Karpas-422 (cell line): ENCODE measurements at regions not wholly inside any gene's neighbourhood (a gene's known extent, or its start where the extent isn't known, plus 50 kb on each side); places are given as distances from the start of the nearest gene placed in this dataset.
"Not testable (repeated sequence)": the region's sequence is repeated elsewhere in the genome, so short reads cannot be mapped to it uniquely, and the experiment has no call there.

Experiments
- DNase-seq: peaks from one replicate; pipeline ENCODE4 v3.0.0-alpha.2; 2015
- H2AFZ ChIP-seq: fragments of 200-600 bp; sonication (generic); 2 replicates; pipeline ENCODE4 v1.6.1; 2014; ENCODE audit warnings: antibody characterized with exemption, low read length, mixed read lengths
- H3K27ac ChIP-seq: fragments of 200-600 bp; sonication (generic); 2 replicates; pipeline ENCODE4 v1.5.1; 2014; ENCODE audit warnings: mild to moderate bottlenecking, low read length, moderate library complexity
- H3K27me3 ChIP-seq: fragments of 200-600 bp; sonication (generic); 2 replicates; pipeline ENCODE4 v1.6.1; 2014; ENCODE audit warnings: low read length, mixed read lengths
- H3K36me3 ChIP-seq: fragments of 200-600 bp; sonication (generic); 2 replicates; pipeline ENCODE4 v1.6.1; 2014; ENCODE audit warnings: low read length, mixed read lengths; ENCODE audit not compliant: insufficient read depth
- H3K4me1 ChIP-seq: fragments of 200-600 bp; sonication (generic); 2 replicates; pipeline ENCODE4 v1.6.1; 2014; ENCODE audit warnings: mild to moderate bottlenecking, low read length, mixed read lengths
- H3K4me2 ChIP-seq: fragments of 200-600 bp; sonication (generic); 2 replicates; pipeline ENCODE4 v1.6.1; 2014; ENCODE audit warnings: low read length, low read depth, mild to moderate bottlenecking; ENCODE audit not compliant: poor library complexity, severe bottlenecking
- H3K4me3 ChIP-seq: fragments of 200-600 bp; sonication (generic); 2 replicates; pipeline ENCODE4 v1.5.1; 2014; ENCODE audit warnings: mild to moderate bottlenecking, antibody characterized with exemption, low read length, mixed read lengths
- H3K79me2 ChIP-seq: fragments of 200-600 bp; sonication (generic); 2 replicates; pipeline ENCODE4 v1.6.1; 2014; ENCODE audit warnings: mild to moderate bottlenecking, low read length, mixed read lengths
- H3K9ac ChIP-seq: fragments of 200-600 bp; sonication (generic); 2 replicates; pipeline ENCODE4 v1.6.0; 2014; ENCODE audit warnings: low read length
- H3K9me2 ChIP-seq: fragments of 200-600 bp; sonication (generic), shearing (Covaris generic); replicated peaks from 2 replicates; pipeline ENCODE4 v1.6.0; 2014; ENCODE audit warnings: mild to moderate bottlenecking, low read length, moderate library complexity; ENCODE audit not compliant: insufficient read depth
- H3K9me3 ChIP-seq: fragments of 300-700, 200-600 bp; sonication (generic); 2 replicates; pipeline ENCODE4 v1.6.1; 2014; ENCODE audit warnings: low read length, mixed read lengths
- H4K20me1 ChIP-seq: fragments of 200-600 bp; sonication (generic); 2 replicates; pipeline ENCODE4 v1.6.1; 2014; ENCODE audit warnings: mild to moderate bottlenecking, antibody characterized with exemption, low read length, low read depth; ENCODE audit not compliant: insufficient read depth

DNA sequence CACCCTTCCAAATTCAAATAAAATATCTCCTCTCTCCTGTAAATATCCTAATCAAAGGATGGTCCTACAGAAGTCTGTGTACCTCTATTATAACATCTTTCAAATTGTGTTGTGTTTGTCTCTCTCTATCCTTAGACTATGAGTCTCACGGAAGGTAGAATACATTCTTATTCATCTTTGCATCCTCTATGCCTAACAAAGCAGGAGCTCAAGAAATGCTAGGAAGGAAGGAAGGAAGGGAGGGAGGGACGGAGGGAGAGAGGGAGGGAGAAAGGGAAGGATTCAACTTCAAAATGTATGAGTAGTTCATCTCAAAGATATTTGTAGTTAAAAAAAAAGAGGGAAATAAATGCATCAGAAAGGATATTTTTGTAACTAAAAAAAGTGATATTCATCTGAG is 150.0 kb downstream of the RTP4 start:
- Histone ChIP-seq H2AFZ (peak overlapping the region; percentile 68), H3K36me3 (no peaks in the 10 kb centered on the region), H3K9ac (peak overlapping the region; percentile 35; the same call in 1 of the 2 replicates), H3K4me1 (peaks cover 37% of the 10 kb centered on the region), H3K27ac (peak overlapping the region; percentile 22; the same call in 1 of the 2 replicates), H3K79me2 (no peaks in the 10 kb centered on the region), H3K27me3 (no peaks in the 10 kb centered on the region), H3K4me3 (peak overlapping the region; percentile 37), H4K20me1 (no peaks in the 10 kb centered on the region), H3K4me2 (peak overlapping the region; percentile 62), H3K9me3 (no peaks in the 10 kb centered on the region), H3K9me2 (no peaks in the 10 kb centered on the region)
- DNase-seq: no peak

GRCh38 chr3:187516446-187517185 is 148.4 kb downstream of the RTP4 start:
- no peak overlapping the region for H3K4me2 ChIP-seq
- H2AFZ ChIP-seq: no peak overlapping the region
- no peak overlapping the region for H3K27ac ChIP-seq
- no peaks in the 10 kb centered on the region for H3K36me3 ChIP-seq
- peaks cover 3% of the 10 kb centered on the region; the same call in 1 of the 2 replicates for H3K27me3 ChIP-seq
- H3K79me2 ChIP-seq: no peaks in the 10 kb centered on the region
- H3K4me3 ChIP-seq: no peak overlapping the region
- H3K9me2 ChIP-seq: no peaks in the 10 kb centered on the region
- H4K20me1 ChIP-seq: no peaks in the 10 kb centered on the region
- DNase-seq: no peak
- peaks cover 5% of the 10 kb centered on the region; the same call in 1 of the 2 replicates for H3K9me3 ChIP-seq
- peaks cover 22% of the 10 kb centered on the region for H3K4me1 ChIP-seq
- no peak overlapping the region for H3K9ac ChIP-seq

DNA sequence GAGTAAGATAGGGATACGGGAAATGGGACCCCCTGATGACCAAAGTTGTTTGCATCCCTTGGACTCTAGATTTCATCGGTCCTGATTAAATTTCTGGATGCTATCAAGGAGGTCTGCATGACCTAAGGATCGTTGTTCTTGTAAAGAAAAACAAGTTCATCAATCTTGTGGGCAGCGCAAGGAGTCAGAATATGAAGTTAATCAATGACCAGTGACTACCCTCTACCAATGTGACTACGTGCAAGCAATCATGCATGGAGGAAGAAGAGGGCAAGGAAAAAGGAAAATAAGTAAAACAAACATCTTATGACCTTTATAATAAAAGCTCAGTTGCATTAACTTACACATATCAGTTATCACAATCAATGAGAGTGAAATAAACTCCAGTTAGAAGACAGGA is 139.7 kb downstream of the RTP4 start:
- no peak overlapping the region for H3K27ac ChIP-seq
- H3K9ac ChIP-seq: no peak overlapping the region
- H2AFZ ChIP-seq: no peak overlapping the region
- DNase-seq: no peak
- no peaks in the 10 kb centered on the region for H4K20me1 ChIP-seq
- no peak overlapping the region for H3K4me3 ChIP-seq
- H3K4me1 ChIP-seq: no peaks in the 10 kb centered on the region
- no peaks in the 10 kb centered on the region for H3K79me2 ChIP-seq
- no peaks in the 10 kb centered on the region for H3K36me3 ChIP-seq
- peaks cover 3% of the 10 kb centered on the region; the same call in 1 of the 2 replicates for H3K27me3 ChIP-seq
- H3K4me2 ChIP-seq: no peak overlapping the region
- peaks cover 5% of the 10 kb centered on the region; the same call in 1 of the 2 replicates for H3K9me3 ChIP-seq
- H3K9me2 ChIP-seq: no peaks in the 10 kb centered on the region

GRCh38 chr3:187507266-187507665 is 139.1 kb downstream of the RTP4 start:
- Histone ChIP-seq H3K4me1 (no peaks in the 10 kb centered on the region), H3K9me3 (peaks cover 2% of the 10 kb centered on the region; the same call in 1 of the 2 replicates), H3K27ac (no peak overlapping the region), H3K9ac (no peak overlapping the region), H3K9me2 (no peaks in the 10 kb centered on the region), H3K79me2 (no peaks in the 10 kb centered on the region), H3K4me2 (no peak overlapping the region), H4K20me1 (no peaks in the 10 kb centered on the region), H3K36me3 (no peaks in the 10 kb centered on the region), H3K27me3 (peaks cover 3% of the 10 kb centered on the region; the same call in 1 of the 2 replicates), H3K4me3 (no peak overlapping the region), H2AFZ (no peak overlapping the region)
- no peak for DNase-seq

GRCh38 chr3:187504435-187504834 is 136.2 kb downstream of the RTP4 start:
- no peak overlapping the region for H3K4me2 ChIP-seq
- H3K4me3 ChIP-seq: no peak overlapping the region
- H3K9me2 ChIP-seq: no peaks in the 10 kb centered on the region
- no peak for DNase-seq
- no peaks in the 10 kb centered on the region for H4K20me1 ChIP-seq
- no peak overlapping the region for H3K9ac ChIP-seq
- H3K36me3 ChIP-seq: no peaks in the 10 kb centered on the region
- no peak overlapping the region for H3K27ac ChIP-seq
- H3K9me3 ChIP-seq: no peaks in the 10 kb centered on the region
- no peak overlapping the region for H2AFZ ChIP-seq
- H3K4me1 ChIP-seq: no peaks in the 10 kb centered on the region
- no peaks in the 10 kb centered on the region for H3K79me2 ChIP-seq
- no peaks in the 10 kb centered on the region for H3K27me3 ChIP-seq

GRCh38 chr3:187498211-187498724 is 130.1 kb downstream of the RTP4 start:
- Histone ChIP-seq H3K9ac (no peak overlapping the region), H3K4me1 (no peaks in the 10 kb centered on the region), H3K4me2 (no peak overlapping the region), H3K27me3 (no peaks in the 10 kb centered on the region), H3K9me2 (no peaks in the 10 kb centered on the region), H2AFZ (no peak overlapping the region), H4K20me1 (no peaks in the 10 kb centered on the region), H3K36me3 (no peaks in the 10 kb centered on the region), H3K9me3 (no peaks in the 10 kb centered on the region), H3K27ac (no peak overlapping the region), H3K4me3 (no peak overlapping the region), H3K79me2 (no peaks in the 10 kb centered on the region)
- no peak for DNase-seq

- Histone ChIP-seq H3K27ac (no peak overlapping the region), H3K36me3 (no peaks in the 10 kb centered on the region), H3K4me2 (no peak overlapping the region), H4K20me1 (no peaks in the 10 kb centered on the region), H3K27me3 (no peaks in the 10 kb centered on the region), H2AFZ (no peak overlapping the region), H3K4me1 (no peaks in the 10 kb centered on the region), H3K9me2 (no peaks in the 10 kb centered on the region), H3K9ac (no peak overlapping the region), H3K4me3 (no peak overlapping the region), H3K79me2 (no peaks in the 10 kb centered on the region), H3K9me3 (no peaks in the 10 kb centered on the region)
- no peak for DNase-seq
Observed at GRCh38 chr3:187497052-187497451, 128.9 kb downstream of the RTP4 start.

DNA sequence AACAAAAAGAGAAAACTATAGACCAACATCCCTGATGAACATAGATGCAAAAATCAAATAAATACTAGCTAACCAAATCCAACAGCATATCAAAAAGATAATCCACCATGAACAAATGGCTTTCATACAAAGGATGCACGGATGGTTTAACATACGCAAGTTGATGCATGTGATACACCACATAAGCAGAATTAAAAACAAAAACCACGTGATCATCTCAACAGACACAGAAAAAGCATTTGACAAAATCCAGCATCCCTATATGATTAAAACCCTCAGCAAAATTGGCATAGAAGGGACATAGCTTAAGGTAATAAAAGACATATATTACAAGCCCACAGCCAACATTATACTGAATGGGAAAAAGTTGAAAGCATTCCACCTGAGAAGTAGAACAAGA is 125.9 kb downstream of the RTP4 start:
- H3K9ac ChIP-seq, H2AFZ ChIP-seq, H3K4me3 ChIP-seq, H3K4me1 ChIP-seq, DNase-seq, H3K27ac ChIP-seq, H3K9me3 ChIP-seq, H3K27me3 ChIP-seq, H4K20me1 ChIP-seq, H3K79me2 ChIP-seq, H3K36me3 ChIP-seq, H3K9me2 ChIP-seq, H3K4me2 ChIP-seq: not testable (repeated sequence)
